ENCODE measurements at regions not wholly inside any gene's neighbourhood (a gene's known extent, or its start where the extent isn't known, plus 50 kb on each side); places are given as distances from the start of the nearest gene placed in this dataset.

DNA sequence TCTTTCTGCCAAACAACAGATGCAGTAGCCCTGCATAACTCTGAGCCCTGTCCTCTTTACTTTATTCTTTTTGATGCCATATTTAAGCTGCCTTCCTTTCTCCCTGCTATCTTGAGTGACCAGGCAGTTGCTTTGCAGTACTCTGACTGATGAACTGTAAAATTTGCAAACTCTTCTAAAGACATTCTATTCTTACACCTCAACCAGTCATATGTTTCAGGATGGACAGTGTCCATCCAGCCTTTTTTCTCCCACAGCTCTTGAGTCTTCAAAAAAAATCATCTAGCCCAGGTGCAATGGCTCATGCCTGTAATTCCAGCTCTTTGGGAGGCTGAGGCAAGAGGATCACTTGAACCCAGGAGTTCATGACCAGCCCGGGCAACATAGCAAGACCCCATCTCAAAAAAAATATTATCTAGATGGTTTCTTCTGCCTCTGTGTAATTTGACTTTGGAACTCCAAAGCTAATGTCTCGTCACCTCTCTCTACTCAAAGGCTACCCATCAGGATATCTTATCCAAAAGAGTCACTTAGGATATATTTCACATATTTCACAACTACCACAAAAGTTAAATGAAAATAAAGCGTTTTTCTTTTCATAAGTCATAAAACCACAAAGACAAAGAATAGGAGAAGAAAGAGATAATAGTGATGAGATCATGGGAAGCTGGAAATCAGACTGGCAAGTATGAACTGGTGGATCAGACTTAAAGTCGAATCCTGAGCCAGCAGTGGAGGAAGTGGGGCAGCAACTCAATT lies 54.6 kb upstream of the IPO9 start:
- H3K4me1 ChIP-seq (ENCODE audit: control insufficient read depth in 2 of 2, insufficient read depth in 2 of 2, low read length in 2 of 2): no peaks in the 10 kb centered on the region
- peaks cover 5% of the 10 kb centered on the region for H3K9me3 Mint-ChIP-seq (ENCODE audit: insufficient read depth)
- H3K27ac Mint-ChIP-seq: no peak overlapping the region
- no peak overlapping the region for H3K4me3 ChIP-seq (ENCODE audit: control extremely low read depth in 1 of 5, extremely low read depth in 1 of 5, insufficient read depth in 1 of 5, low read depth in 2 of 5, low read length in 4 of 5)
- ATAC-seq (ENCODE audit: low read depth): no peak
- H3K4me3 Mint-ChIP-seq: no peak overlapping the region
- H3K9ac ChIP-seq (ENCODE audit: low read length): no peak overlapping the region
- H3K27me3 Mint-ChIP-seq: peaks cover 8% of the 10 kb centered on the region
- ChIA-PET POLR2A (no interaction called here), CTCF (interaction anchor here (0.9 kb wide), 1 partner anchor 17 kb away, joined by 3 read pairs; no protein-coding TSS in a partner anchor)
- no peaks in the 10 kb centered on the region for H3K36me3 ChIP-seq (replicated peaks in 1 of 2; ENCODE audit: control extremely low read depth in 1 of 2, control insufficient read depth in 1 of 2, extremely low read depth in 1 of 2, insufficient read depth in 2 of 2, low read length in 1 of 2)
- H4K20me1 ChIP-seq (ENCODE audit: control insufficient read depth, insufficient read depth, low read length, poor library complexity, severe bottlenecking): no peaks in the 10 kb centered on the region
- H3K27me3 ChIP-seq (replicated peaks in 1 of 4; ENCODE audit: control extremely low read depth in 1 of 4, control insufficient read depth in 3 of 4, insufficient read depth in 4 of 4, low read length in 3 of 4): no peaks in the 10 kb centered on the region
- peaks cover 0 to 14% (median 9%) of the 10 kb centered on the region in 3 donors for H3K9me3 ChIP-seq (ENCODE audit: control extremely low read depth in 1 of 3, control insufficient read depth in 2 of 3, insufficient read depth in 1 of 3, low read length in 2 of 3)
- WGBS (ENCODE audit: insufficient coverage): no CpG with 5 or more reads among the region's 4 CpGs
- H3K79me2 ChIP-seq (ENCODE audit: control insufficient read depth, insufficient read depth, low read length): no peaks in the 10 kb centered on the region
- TF ChIP-seq EZH2 (IDR thresholded peaks at IDR 0.05; ENCODE audit: borderline replicate concordance, insufficient read depth, low read depth, low read length, poor library complexity, severe bottlenecking): no peak
- TF ChIP-seq, protein P1, sequence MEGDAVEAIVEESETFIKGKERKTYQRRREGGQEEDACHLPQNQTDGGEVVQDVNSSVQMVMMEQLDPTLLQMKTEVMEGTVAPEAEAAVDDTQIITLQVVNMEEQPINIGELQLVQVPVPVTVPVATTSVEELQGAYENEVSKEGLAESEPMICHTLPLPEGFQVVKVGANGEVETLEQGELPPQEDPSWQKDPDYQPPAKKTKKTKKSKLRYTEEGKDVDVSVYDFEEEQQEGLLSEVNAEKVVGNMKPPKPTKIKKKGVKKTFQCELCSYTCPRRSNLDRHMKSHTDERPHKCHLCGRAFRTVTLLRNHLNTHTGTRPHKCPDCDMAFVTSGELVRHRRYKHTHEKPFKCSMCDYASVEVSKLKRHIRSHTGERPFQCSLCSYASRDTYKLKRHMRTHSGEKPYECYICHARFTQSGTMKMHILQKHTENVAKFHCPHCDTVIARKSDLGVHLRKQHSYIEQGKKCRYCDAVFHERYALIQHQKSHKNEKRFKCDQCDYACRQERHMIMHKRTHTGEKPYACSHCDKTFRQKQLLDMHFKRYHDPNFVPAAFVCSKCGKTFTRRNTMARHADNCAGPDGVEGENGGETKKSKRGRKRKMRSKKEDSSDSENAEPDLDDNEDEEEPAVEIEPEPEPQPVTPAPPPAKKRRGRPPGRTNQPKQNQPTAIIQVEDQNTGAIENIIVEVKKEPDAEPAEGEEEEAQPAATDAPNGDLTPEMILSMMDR (IDR thresholded peaks at IDR 0.05): no peak
- no peak overlapping the region for H2AFZ ChIP-seq (ENCODE audit: insufficient read depth, low read depth, low read length, poor library complexity, severe bottlenecking)
- DNase-seq: no peak
- intact Hi-C loops (cut with micrococcal nuclease): no loop called here
- H3K4me1 Mint-ChIP-seq: no peaks in the 10 kb centered on the region
- H3K27ac ChIP-seq (ENCODE audit: low read length in 2 of 2): no peak overlapping the region
- H3K4me2 ChIP-seq (replicated peaks; ENCODE audit: low read depth, low read length, poor library complexity, severe bottlenecking): no peak overlapping the region

DNA sequence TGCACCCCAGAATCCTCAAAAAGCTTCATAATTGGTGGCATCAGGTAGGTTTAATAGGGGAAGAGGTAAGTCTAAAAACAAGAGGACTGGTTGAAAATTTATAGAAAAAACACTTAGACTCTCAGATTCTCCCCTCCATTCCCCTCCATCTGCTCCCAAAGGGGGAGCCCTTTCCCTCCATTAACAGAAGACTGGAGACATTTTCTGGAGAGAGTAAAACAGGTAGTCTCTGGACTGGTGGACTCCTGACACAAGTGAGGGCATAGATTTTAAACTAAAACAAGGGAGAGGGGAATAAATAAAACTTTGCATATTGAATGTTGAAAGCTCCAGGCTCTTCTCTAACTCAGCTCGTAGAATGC lies 54.0 kb upstream of the IPO9 start:
- H3K4me1 Mint-ChIP-seq: no peaks in the 10 kb centered on the region
- DNase-seq (no peak), ATAC-seq (ENCODE audit: low read depth) (no peak)
- Histone ChIP-seq H3K4me3 (ENCODE audit: control extremely low read depth in 1 of 5, extremely low read depth in 1 of 5, insufficient read depth in 1 of 5, low read depth in 2 of 5, low read length in 4 of 5) (no peak overlapping the region), H4K20me1 (ENCODE audit: control insufficient read depth, insufficient read depth, low read length, poor library complexity, severe bottlenecking) (no peaks in the 10 kb centered on the region), H3K9me3 (ENCODE audit: control extremely low read depth in 1 of 3, control insufficient read depth in 2 of 3, insufficient read depth in 1 of 3, low read length in 2 of 3) (peaks cover 0 to 12% (median 9%) of the 10 kb centered on the region in 3 donors), H3K79me2 (ENCODE audit: control insufficient read depth, insufficient read depth, low read length) (no peaks in the 10 kb centered on the region), H3K27ac (ENCODE audit: low read length in 2 of 2) (no peak overlapping the region), H2AFZ (ENCODE audit: insufficient read depth, low read depth, low read length, poor library complexity, severe bottlenecking) (no peak overlapping the region), H3K27me3 (replicated peaks in 1 of 4; ENCODE audit: control extremely low read depth in 1 of 4, control insufficient read depth in 3 of 4, insufficient read depth in 4 of 4, low read length in 3 of 4) (no peaks in the 10 kb centered on the region), H3K9ac (ENCODE audit: low read length) (no peak overlapping the region), H3K4me2 (replicated peaks; ENCODE audit: low read depth, low read length, poor library complexity, severe bottlenecking) (no peak overlapping the region), H3K36me3 (replicated peaks in 1 of 2; ENCODE audit: control extremely low read depth in 1 of 2, control insufficient read depth in 1 of 2, extremely low read depth in 1 of 2, insufficient read depth in 2 of 2, low read length in 1 of 2) (no peaks in the 10 kb centered on the region), H3K4me1 (ENCODE audit: control insufficient read depth in 2 of 2, insufficient read depth in 2 of 2, low read length in 2 of 2) (no peaks in the 10 kb centered on the region)
- TF ChIP-seq, protein P1 (IDR thresholded peaks at IDR 0.05): no peak
- no peak for TF ChIP-seq EZH2 (IDR thresholded peaks at IDR 0.05; ENCODE audit: borderline replicate concordance, insufficient read depth, low read depth, low read length, poor library complexity, severe bottlenecking)
- ChIA-PET POLR2A (no interaction called here), CTCF (no interaction called here)
- peaks cover 8% of the 10 kb centered on the region for H3K27me3 Mint-ChIP-seq
- no peak overlapping the region for H3K4me3 Mint-ChIP-seq
- intact Hi-C loops (cut with micrococcal nuclease): no loop called here
- H3K27ac Mint-ChIP-seq: no peak overlapping the region
- peaks cover 5% of the 10 kb centered on the region for H3K9me3 Mint-ChIP-seq (ENCODE audit: insufficient read depth)
- no CpG with 5 or more reads among the region's 1 CpG for WGBS (ENCODE audit: insufficient coverage)

All from B cell (primary cell).